Activated naive CD8-positive, alpha-beta T cell treated with anti-CD3 and anti-CD28 coated beads for 36 hours (primary cell): ENCODE measurements at regions not wholly inside any gene's neighbourhood (a gene's known extent, or its start where the extent isn't known, plus 50 kb on each side); places are given as distances from the start of the nearest gene placed in this dataset.

Experiments
- DNase-seq: peaks from one replicate; pipeline ENCODE4 v3.0.0; 2021
- H3K27ac Mint-ChIP-seq: one replicate; pipeline ENCODE4 v1.8.0; 2022; ENCODE audit warnings: mild to moderate bottlenecking, moderate library complexity, mixed read lengths
- H3K27me3 Mint-ChIP-seq: one replicate; pipeline ENCODE4 v1.8.0; 2022; ENCODE audit warnings: mild to moderate bottlenecking, mixed read lengths
- H3K36me3 Mint-ChIP-seq: one replicate; pipeline ENCODE4 v1.8.0; 2021; ENCODE audit warnings: mild to moderate bottlenecking, mixed read lengths
- H3K4me1 Mint-ChIP-seq: one replicate; pipeline ENCODE4 v1.8.0; 2021; ENCODE audit warnings: mixed read lengths
- H3K4me3 Mint-ChIP-seq: one replicate; pipeline ENCODE4 v1.8.0; 2022; ENCODE audit warnings: mild to moderate bottlenecking, moderate library complexity, mixed read lengths
- H3K9me3 Mint-ChIP-seq: one replicate; pipeline ENCODE4 v1.8.0; 2022; ENCODE audit warnings: mixed read lengths

DNA sequence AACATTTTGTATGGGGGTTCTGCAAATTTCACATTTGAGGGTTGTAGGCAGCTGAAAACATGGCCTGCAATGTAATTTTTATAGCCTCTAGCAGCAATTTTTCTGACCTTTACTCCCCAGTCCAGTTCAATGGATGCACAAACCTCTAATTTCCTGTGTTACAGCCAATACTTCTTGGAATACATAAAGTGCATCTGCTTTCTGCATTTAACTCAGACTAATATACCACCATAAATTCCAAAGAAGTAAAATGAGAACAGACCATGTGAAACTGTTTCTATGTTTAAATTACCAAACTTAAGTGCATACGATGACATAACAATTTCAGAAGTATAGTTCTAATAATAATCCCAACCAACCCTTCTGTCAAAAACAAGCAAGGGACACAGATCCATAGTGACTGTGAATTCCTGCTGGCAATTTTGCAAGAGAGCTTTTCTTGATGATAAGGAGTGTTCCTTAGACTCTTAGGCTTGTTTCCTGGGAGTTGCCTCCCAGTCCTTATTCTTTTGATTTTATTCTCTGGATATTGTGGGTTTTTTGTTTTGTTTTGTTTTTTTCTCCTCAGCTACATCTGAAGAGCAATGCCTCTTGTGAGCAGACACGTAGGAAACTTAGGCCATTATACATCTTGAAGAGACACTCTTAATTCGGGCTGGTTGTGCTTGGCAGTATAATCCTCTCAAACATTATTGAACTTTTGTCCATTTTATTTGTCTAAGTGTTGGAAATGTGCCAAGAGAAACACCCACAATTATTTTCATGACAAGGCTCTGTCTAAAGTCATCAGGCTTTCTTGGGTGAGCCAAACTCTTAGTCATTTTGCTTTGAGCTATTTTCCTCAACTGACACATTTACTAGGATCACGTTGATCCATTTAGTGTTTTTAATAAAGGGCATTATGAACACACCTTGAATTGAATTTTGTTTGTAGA is 51.3 kb upstream of the RERGL start:
- no peak for DNase-seq
- H3K9me3 Mint-ChIP-seq, result no peaks in the 10 kb centered on the region
- H3K27ac Mint-ChIP-seq, result no peak overlapping the region
- no peaks in the 10 kb centered on the region for H3K27me3 Mint-ChIP-seq
- no peaks in the 10 kb centered on the region for H3K36me3 Mint-ChIP-seq
- no peaks in the 10 kb centered on the region for H3K4me1 Mint-ChIP-seq
- H3K4me3 Mint-ChIP-seq, result no peak overlapping the region

GRCh38 chr12:18139989-18140596 is 50.1 kb upstream of the RERGL start:
- Mint-ChIP-seq H3K4me1 (no peaks in the 10 kb centered on the region), H3K36me3 (no peaks in the 10 kb centered on the region), H3K4me3 (no peak overlapping the region), H3K27me3 (no peaks in the 10 kb centered on the region), H3K27ac (no peak overlapping the region), H3K9me3 (no peaks in the 10 kb centered on the region)
- DNase-seq, result no peak
